ENCODE measurements at regions not wholly inside any gene's neighbourhood (a gene's known extent, or its start where the extent isn't known, plus 50 kb on each side); places are given as distances from the start of the nearest gene placed in this dataset.

DNA sequence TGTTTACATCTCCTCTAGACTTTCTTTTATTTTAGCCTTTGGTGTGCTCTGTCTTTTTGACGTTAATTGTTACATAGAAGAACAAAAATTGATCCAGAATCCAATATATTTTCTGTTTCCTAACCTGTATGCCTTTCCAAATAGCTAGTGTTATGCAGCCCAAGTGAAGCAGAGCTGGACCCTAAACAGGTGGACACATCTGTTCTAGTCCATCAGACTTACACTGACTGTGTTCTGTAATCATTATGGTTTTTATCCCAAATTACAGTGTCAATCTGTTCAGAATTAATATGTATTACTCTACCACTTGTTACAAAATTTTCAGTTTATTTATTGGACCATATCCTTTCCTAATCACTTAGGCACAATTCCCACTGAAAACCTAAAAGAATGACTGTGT is 176.8 kb upstream of the FOXG1 start:
- H3K27me3 ChIP-seq (ENCODE audit: insufficient read depth, low read length), result no peaks in the 10 kb centered on the region
- no peak overlapping the region for H2AFZ ChIP-seq (ENCODE audit: low read depth, low read length)
- no peaks in the 10 kb centered on the region for H3K36me3 ChIP-seq (ENCODE audit: insufficient read depth, low read length)
- H3K9me3 ChIP-seq (ENCODE audit: low read length), result no peaks in the 10 kb centered on the region
- no peaks in the 10 kb centered on the region for H3K4me1 ChIP-seq (ENCODE audit: insufficient read depth, low read length)
- H3K4me3 ChIP-seq (ENCODE audit: low read length), result no peak overlapping the region

DNA sequence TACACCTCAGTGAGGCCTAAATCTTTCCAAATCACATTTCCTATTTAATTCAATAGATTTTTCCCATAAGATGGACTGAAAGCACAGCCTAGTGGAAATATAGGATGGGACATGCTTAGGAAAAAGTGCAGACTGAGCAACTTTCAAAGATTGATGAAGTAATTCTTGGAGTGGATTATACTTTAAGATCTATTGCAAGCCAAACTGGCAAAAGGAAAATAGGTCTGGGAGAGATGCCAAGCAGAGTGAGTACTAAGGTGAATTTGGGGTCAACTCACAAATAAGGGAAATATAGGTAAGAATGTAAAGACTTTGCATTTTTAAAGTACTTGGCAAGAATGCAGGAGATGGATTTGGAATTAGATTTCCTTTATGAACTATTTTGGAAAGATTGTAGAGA is 170.2 kb upstream of the FOXG1 start:
- Histone ChIP-seq H3K9me3 (ENCODE audit: low read length) (no peaks in the 10 kb centered on the region), H3K27me3 (ENCODE audit: insufficient read depth, low read length) (no peaks in the 10 kb centered on the region), H3K4me1 (ENCODE audit: insufficient read depth, low read length) (no peaks in the 10 kb centered on the region), H3K36me3 (ENCODE audit: insufficient read depth, low read length) (no peaks in the 10 kb centered on the region), H3K4me3 (ENCODE audit: low read length) (no peak overlapping the region), H2AFZ (ENCODE audit: low read depth, low read length) (no peak overlapping the region)

DNA sequence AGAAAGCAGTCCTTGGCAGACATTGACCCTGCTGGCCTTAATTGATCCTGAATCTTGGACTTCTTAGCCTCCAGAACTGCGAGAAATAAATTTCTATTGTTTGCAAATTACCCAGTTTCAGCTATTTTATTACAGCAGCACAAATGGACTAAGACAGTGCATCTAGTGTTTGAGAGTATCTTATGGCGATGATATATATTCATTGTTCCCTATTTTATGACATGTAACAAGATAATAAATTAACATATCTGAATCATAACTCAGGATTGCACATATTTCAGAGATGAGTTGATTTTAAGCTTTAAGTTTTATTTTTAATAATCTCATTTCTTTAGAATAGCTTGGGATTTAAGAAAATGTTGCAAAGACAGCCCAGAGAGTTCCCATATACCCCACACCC is 167.4 kb upstream of the FOXG1 start:
- no peak overlapping the region for H2AFZ ChIP-seq (ENCODE audit: low read depth, low read length)
- H3K36me3 ChIP-seq (ENCODE audit: insufficient read depth, low read length), result no peaks in the 10 kb centered on the region
- no peak overlapping the region for H3K4me3 ChIP-seq (ENCODE audit: low read length)
- H3K4me1 ChIP-seq (ENCODE audit: insufficient read depth, low read length), result no peaks in the 10 kb centered on the region
- H3K9me3 ChIP-seq (ENCODE audit: low read length), result no peaks in the 10 kb centered on the region
- H3K27me3 ChIP-seq (ENCODE audit: insufficient read depth, low read length), result no peaks in the 10 kb centered on the region

DNA sequence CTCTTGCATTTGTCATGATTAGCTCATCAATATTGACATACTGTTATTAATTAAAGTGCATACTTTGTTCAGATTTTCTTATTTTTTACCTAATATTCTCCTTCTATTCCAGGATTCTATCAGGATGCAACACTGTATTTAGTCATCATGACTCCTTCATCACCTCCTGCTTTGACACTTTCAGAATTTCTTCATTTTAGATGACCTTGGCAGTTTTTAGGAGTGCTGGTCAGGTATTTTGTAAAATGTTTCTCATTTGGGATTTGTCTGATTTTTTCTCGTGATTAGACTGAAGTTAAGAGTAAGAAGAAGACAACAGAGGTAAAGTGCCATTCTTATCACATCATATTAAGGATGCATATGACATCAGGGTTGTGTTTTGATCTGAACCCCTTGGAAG is 167.0 kb upstream of the FOXG1 start:
- no peaks in the 10 kb centered on the region for H3K36me3 ChIP-seq (ENCODE audit: insufficient read depth, low read length)
- H3K4me3 ChIP-seq (ENCODE audit: low read length), result no peak overlapping the region
- no peaks in the 10 kb centered on the region for H3K4me1 ChIP-seq (ENCODE audit: insufficient read depth, low read length)
- H2AFZ ChIP-seq (ENCODE audit: low read depth, low read length), result no peak overlapping the region
- no peaks in the 10 kb centered on the region for H3K27me3 ChIP-seq (ENCODE audit: insufficient read depth, low read length)
- no peaks in the 10 kb centered on the region for H3K9me3 ChIP-seq (ENCODE audit: low read length)

DNA sequence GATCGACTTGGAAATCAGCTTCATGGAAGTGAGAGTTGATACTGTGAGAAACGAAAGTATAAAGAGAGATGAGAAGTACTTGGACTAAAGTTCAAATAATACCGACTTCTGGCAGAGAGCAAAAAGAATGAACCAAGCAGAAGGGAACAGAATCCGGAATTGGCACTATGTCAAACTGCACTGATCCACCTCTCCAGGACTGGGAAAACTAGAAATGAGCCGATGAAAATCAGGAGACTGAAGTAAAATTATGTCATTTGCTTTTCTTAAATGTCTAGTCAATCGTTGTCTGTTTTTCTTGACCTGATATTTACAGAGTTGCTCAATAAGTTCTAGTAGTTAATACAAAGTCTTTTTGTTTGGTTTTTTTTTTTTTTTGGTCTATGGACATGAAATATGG is 163.0 kb upstream of the FOXG1 start:
- no peak overlapping the region for H2AFZ ChIP-seq (ENCODE audit: low read depth, low read length)
- no peaks in the 10 kb centered on the region for H3K36me3 ChIP-seq (ENCODE audit: insufficient read depth, low read length)
- H3K27me3 ChIP-seq (ENCODE audit: insufficient read depth, low read length), result no peaks in the 10 kb centered on the region
- no peaks in the 10 kb centered on the region for H3K4me1 ChIP-seq (ENCODE audit: insufficient read depth, low read length)
- no peak overlapping the region for H3K4me3 ChIP-seq (ENCODE audit: low read length)
- no peaks in the 10 kb centered on the region for H3K9me3 ChIP-seq (ENCODE audit: low read length)

DNA sequence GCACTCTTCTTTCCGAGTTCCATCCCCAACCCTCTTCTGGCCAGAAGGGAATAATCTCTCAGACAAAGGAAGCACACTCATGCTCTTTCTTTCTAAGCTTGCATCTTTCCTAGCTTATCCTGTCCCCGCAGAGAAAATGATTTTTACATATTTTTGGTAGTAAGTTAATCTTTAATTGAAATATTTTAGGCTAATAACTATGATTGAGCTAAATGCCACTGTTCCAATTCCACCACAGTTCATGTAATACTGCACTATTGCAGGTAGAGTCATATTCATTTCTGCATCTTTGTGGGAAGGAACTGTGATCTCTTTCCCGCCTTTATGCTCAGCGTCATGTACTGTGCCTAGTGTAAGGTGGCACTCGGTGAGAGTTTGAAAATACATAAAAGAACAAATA is 158.9 kb upstream of the FOXG1 start:
- Histone ChIP-seq H3K4me3 (ENCODE audit: low read length) (no peak overlapping the region), H3K4me1 (ENCODE audit: insufficient read depth, low read length) (peaks cover 4% of the 10 kb centered on the region), H2AFZ (ENCODE audit: low read depth, low read length) (no peak overlapping the region), H3K27me3 (ENCODE audit: insufficient read depth, low read length) (no peaks in the 10 kb centered on the region), H3K9me3 (ENCODE audit: low read length) (no peaks in the 10 kb centered on the region), H3K36me3 (ENCODE audit: insufficient read depth, low read length) (no peaks in the 10 kb centered on the region)

DNA sequence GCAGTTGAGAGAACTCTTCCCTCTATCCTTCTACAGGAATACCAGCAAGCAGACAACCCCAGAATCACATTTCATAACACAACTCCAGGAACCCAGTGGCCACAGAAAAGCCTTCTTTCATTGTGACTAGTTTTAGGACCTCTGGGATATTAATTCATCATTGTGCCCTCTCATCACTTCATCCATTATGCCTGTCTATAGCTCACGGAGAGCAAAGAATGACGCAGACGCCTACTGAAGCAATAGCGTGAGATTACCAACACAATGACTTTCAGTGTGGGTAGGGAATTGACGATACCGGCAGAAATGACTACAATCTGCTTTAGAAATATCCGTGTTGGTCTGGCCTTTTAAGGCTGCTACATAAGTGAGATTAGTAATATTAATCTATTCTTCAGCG is 158.1 kb upstream of the FOXG1 start:
- Histone ChIP-seq H3K4me1 (ENCODE audit: insufficient read depth, low read length) (peaks cover 4% of the 10 kb centered on the region), H3K36me3 (ENCODE audit: insufficient read depth, low read length) (no peaks in the 10 kb centered on the region), H3K4me3 (ENCODE audit: low read length) (no peak overlapping the region), H2AFZ (ENCODE audit: low read depth, low read length) (peak overlapping the region; percentile 8), H3K9me3 (ENCODE audit: low read length) (no peaks in the 10 kb centered on the region), H3K27me3 (ENCODE audit: insufficient read depth, low read length) (no peaks in the 10 kb centered on the region)

DNA sequence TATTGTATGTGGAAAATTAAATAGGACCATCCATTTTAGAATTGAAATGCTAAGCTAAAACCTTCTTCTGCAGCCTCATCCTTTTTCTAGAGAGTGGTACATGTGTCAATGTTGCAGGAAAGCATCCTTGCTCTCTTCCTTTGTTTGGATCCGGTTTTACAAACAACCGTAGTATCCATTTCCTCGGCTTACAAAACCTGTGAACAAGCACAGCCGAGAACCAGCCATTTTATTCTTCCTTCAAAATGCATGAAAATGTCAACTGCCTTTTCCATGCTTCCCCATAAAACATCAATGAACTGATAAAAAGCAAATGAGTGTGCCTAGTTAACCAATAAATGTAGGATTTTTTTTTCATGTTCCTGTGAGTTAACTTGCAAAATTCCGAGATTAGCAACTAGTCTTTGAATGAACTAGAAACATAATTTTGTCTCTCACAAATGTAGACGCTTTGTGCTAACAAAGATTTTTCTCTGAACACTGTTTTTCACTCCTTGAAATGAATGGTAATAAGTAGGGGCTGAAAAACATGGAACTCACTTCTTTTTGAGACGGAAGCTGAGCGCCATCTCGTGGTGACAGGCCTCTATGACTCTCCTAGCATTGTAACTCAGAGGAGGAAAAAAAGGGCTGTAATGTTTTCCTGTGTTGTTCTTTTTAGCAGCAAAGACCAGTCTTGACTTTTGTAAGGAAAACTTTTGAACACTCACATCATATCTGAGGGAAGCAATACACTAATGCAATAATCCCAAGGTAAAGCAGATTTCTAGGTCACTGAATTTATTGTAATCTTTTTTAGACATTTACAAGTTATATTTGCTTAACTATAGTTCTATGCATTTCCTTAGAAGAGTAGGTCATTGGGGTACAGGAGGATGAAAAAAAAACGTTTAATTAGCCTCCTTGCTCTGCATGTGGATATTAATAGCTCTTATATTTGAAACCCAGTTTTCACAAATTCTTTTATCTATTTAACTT is 157.4 kb upstream of the FOXG1 start:
- H3K36me3 ChIP-seq (ENCODE audit: insufficient read depth, low read length), result no peaks in the 10 kb centered on the region
- H3K4me1 ChIP-seq (ENCODE audit: insufficient read depth, low read length), result peaks cover 4% of the 10 kb centered on the region
- H3K27me3 ChIP-seq (ENCODE audit: insufficient read depth, low read length), result no peaks in the 10 kb centered on the region
- H3K4me3 ChIP-seq (ENCODE audit: low read length), result no peak overlapping the region
- H3K9me3 ChIP-seq (ENCODE audit: low read length), result no peaks in the 10 kb centered on the region
- H2AFZ ChIP-seq (ENCODE audit: low read depth, low read length), result peak overlapping the region; percentile 8

DNA sequence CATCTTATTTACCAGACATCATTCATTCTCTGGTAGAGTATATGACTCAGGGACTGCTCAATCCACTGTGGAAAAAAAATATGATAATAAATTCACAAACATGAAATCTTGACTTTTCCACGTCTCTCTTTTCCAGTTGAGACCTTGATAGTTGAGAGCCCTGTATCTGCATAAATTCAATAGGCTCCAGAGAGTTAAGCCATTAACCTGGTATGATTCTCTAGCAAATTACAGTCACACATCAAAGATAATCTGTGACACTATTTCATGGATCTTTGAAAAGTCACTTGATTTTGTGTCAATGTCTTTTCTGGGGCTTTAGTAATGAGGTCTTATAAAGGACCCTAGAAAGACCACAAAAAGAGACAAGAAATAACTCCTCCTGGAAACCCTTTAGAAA is 154.2 kb upstream of the FOXG1 start:
- H3K4me3 ChIP-seq (ENCODE audit: low read length), result no peak overlapping the region
- no peak overlapping the region for H2AFZ ChIP-seq (ENCODE audit: low read depth, low read length)
- H3K27me3 ChIP-seq (ENCODE audit: insufficient read depth, low read length), result no peaks in the 10 kb centered on the region
- H3K36me3 ChIP-seq (ENCODE audit: insufficient read depth, low read length), result no peaks in the 10 kb centered on the region
- H3K9me3 ChIP-seq (ENCODE audit: low read length), result no peaks in the 10 kb centered on the region
- H3K4me1 ChIP-seq (ENCODE audit: insufficient read depth, low read length), result peaks cover 4% of the 10 kb centered on the region

DNA sequence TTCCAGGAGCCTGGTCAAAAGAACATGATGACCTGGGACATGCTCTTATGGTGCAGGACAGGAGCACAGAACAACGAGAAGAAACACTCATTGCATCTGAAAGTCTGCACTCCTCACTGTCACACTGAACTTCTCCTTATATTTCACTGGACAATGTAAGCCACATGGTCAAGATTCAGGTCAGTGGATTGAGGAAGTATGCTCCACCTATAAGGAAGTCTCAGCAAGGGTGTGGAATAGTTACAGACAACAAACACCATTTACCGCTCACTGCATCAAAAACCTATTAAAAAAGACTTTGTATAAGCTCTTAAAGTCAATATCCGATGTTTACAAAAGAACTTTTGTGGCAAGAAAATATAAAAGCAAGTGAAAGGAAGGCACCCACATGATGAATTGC is 153.1 kb upstream of the FOXG1 start:
- Histone ChIP-seq H3K36me3 (ENCODE audit: insufficient read depth, low read length) (no peaks in the 10 kb centered on the region), H3K9me3 (ENCODE audit: low read length) (no peaks in the 10 kb centered on the region), H3K4me3 (ENCODE audit: low read length) (no peak overlapping the region), H2AFZ (ENCODE audit: low read depth, low read length) (no peak overlapping the region), H3K4me1 (ENCODE audit: insufficient read depth, low read length) (peaks cover 4% of the 10 kb centered on the region), H3K27me3 (ENCODE audit: insufficient read depth, low read length) (no peaks in the 10 kb centered on the region)

DNA sequence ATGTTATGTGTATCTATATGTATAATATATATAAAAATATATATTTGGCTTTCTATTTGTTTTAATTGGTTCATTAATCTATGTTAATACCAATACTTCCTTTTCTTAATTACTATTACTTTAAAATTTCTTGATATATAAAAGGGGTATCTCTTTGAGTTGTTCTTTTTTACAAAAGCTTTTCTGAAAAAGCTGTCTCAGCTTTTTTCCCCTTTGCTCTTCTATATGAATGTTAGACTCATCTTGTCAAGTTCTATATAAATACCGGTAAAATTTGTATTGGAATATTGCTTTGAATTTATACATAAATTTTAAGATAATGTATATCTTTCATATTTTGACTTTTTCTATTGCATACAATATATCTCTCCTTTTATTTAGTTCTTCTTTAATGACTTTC is 139.8 kb upstream of the FOXG1 start:
- Histone ChIP-seq H3K9me3 (ENCODE audit: low read length) (no peaks in the 10 kb centered on the region), H3K4me3 (ENCODE audit: low read length) (no peak overlapping the region), H3K36me3 (ENCODE audit: insufficient read depth, low read length) (no peaks in the 10 kb centered on the region), H3K4me1 (ENCODE audit: insufficient read depth, low read length) (no peaks in the 10 kb centered on the region), H3K27me3 (ENCODE audit: insufficient read depth, low read length) (no peaks in the 10 kb centered on the region), H2AFZ (ENCODE audit: low read depth, low read length) (no peak overlapping the region)

DNA sequence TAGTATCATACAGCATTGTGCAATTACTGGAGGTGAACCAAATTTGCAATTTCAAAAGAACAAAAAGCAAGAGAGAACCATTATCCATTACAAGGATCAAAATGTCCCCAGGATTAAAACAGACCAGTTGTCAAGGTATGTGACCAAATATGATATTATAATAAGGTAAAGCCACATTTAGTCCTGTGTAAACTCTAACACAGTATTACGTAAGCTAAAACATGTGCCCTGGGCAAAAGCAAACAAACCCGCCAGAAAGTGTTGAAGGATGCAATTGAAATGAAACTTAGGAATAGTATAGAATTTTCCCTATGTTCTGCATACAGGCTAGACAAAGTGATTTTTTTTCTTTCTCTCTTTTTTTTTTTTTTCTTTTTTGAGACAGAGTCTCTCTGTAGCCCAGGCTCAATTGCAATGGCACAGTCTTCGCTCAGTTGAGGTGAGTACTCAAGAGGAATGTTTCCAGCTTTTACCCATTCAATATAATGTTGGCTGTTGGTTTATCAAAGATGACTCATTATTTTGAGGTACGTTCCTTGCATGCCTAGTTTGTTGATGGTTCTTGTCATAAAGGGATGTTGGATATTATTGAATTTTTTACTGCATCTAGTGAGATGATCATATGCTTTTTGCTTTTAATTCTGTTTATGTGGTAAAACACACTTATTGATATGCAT is 137.1 kb upstream of the FOXG1 start:
- Histone ChIP-seq H3K9me3 (ENCODE audit: low read length) (no peaks in the 10 kb centered on the region), H3K4me1 (ENCODE audit: insufficient read depth, low read length) (no peaks in the 10 kb centered on the region), H3K4me3 (ENCODE audit: low read length) (no peak overlapping the region), H3K27me3 (ENCODE audit: insufficient read depth, low read length) (no peaks in the 10 kb centered on the region), H3K36me3 (ENCODE audit: insufficient read depth, low read length) (no peaks in the 10 kb centered on the region), H2AFZ (ENCODE audit: low read depth, low read length) (no peak overlapping the region)

DNA sequence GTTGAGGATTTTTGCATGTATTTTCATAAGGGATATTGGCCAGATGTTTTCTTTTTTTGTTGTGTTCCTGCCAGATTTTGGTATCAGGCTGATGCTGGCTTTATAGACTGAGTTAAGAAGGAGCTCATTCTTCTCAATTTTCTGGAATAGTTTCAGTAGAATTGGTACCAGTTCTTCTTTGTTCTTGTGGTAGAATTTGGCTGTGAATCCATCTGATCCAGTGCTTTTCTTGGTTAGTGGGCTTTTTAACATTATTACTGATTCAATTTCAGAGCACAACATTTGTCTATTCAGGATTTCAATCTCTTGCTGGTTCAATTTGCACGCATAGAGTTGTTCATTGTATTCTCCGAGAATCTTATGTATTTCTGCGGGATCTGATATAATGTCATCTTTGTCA is 136.5 kb upstream of the FOXG1 start:
- Histone ChIP-seq H2AFZ (ENCODE audit: low read depth, low read length) (no peak overlapping the region), H3K4me1 (ENCODE audit: insufficient read depth, low read length) (no peaks in the 10 kb centered on the region), H3K27me3 (ENCODE audit: insufficient read depth, low read length) (no peaks in the 10 kb centered on the region), H3K36me3 (ENCODE audit: insufficient read depth, low read length) (no peaks in the 10 kb centered on the region), H3K9me3 (ENCODE audit: low read length) (no peaks in the 10 kb centered on the region), H3K4me3 (ENCODE audit: low read length) (no peak overlapping the region)
